ENCODE measurements at regions not wholly inside any gene's neighbourhood (a gene's known extent, or its start where the extent isn't known, plus 50 kb on each side); places are given as distances from the start of the nearest gene placed in this dataset.

DNA sequence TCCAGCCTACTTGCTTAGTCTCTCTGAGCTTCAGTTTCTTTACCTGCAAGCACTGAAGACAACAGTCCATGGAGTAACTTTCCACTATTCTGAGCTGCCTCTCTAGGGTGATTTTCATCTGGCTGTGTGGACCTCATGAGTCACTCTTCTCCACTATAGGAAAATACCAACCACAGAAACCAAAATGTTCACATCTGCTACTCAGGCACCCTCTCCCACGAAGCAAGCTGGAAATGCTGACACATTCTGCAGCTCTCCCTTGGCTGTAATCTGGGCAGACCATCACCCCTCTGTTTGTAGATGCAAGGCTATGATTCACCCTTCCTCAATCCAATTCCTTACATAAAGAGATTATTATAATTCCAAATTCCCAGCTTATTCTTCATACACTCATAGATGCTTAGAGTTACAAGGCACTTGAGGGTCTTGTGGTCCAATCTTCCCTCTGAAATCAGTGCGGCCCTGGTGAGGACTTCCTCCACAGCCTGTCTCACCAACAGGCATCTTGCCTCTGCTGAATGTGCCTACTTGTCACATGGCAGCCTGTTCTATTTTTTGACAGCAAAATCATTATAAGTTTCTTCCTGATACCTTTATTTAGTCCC is 97.0 kb upstream of the LNX1 start:
- Histone ChIP-seq H3K36me3 (no peaks in the 10 kb centered on the region), H3K27me3 (no peaks in the 10 kb centered on the region), H3K9me3 (no peaks in the 10 kb centered on the region), H3K4me1 (no peaks in the 10 kb centered on the region), H3K4me3 (no peak overlapping the region), H3K27ac (no peak overlapping the region)
- in situ Hi-C loops (cut with MboI; ENCODE audit: low sequenced_read_pairs in 4 of 4), result loop anchor here in 1 of 4 donors (25.0 kb wide), 1 partner anchor 676 kb away; no protein-coding TSS in a partner anchor
- no peak for ATAC-seq
- TF ChIP-seq POLR2A (IDR thresholded peaks at IDR 0.05), result no peak
- TF ChIP-seq, protein P1, sequence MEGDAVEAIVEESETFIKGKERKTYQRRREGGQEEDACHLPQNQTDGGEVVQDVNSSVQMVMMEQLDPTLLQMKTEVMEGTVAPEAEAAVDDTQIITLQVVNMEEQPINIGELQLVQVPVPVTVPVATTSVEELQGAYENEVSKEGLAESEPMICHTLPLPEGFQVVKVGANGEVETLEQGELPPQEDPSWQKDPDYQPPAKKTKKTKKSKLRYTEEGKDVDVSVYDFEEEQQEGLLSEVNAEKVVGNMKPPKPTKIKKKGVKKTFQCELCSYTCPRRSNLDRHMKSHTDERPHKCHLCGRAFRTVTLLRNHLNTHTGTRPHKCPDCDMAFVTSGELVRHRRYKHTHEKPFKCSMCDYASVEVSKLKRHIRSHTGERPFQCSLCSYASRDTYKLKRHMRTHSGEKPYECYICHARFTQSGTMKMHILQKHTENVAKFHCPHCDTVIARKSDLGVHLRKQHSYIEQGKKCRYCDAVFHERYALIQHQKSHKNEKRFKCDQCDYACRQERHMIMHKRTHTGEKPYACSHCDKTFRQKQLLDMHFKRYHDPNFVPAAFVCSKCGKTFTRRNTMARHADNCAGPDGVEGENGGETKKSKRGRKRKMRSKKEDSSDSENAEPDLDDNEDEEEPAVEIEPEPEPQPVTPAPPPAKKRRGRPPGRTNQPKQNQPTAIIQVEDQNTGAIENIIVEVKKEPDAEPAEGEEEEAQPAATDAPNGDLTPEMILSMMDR (IDR thresholded peaks at IDR 0.05 in 4 of 5, conservative IDR thresholded peaks at IDR 0.05 in 1 of 5), result no peak
- DNase-seq, result no peak
- intact Hi-C loops (cut with DNase I; ENCODE audit: low total_unique reads), result no loop called here

DNA sequence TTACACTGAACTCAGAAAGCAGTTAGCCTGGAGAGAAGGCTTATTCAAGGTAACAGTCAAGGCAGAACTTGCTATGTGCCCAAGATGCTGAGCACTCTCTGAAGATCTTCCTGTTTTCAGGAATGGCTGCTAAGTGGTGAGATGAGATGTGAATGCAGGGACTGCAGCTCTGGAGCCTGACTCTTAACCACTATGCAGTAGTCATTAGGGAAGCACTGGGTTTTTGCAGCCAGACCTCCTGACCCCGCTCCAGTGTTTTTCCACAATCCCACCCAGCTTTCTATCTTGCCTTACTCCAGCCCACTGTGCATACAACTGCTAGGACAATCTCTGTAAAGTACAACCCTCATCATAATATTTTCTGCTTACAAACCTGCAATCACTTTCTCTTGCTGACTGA is 95.2 kb upstream of the LNX1 start:
- no peak for TF ChIP-seq POLR2A (IDR thresholded peaks at IDR 0.05)
- TF ChIP-seq, protein P1 (IDR thresholded peaks at IDR 0.05 in 4 of 5, conservative IDR thresholded peaks at IDR 0.05 in 1 of 5), result no peak
- Histone ChIP-seq H3K4me1 (no peaks in the 10 kb centered on the region), H3K36me3 (no peaks in the 10 kb centered on the region), H3K27me3 (no peaks in the 10 kb centered on the region), H3K27ac (no peak overlapping the region), H3K4me3 (no peak overlapping the region), H3K9me3 (no peaks in the 10 kb centered on the region)
- in situ Hi-C loops (cut with MboI; ENCODE audit: low sequenced_read_pairs in 4 of 4), result loop anchor here in 1 of 4 donors (25.0 kb wide), 1 partner anchor 674 kb away; no protein-coding TSS in a partner anchor
- ATAC-seq, result no peak
- no peak for DNase-seq
- intact Hi-C loops (cut with DNase I; ENCODE audit: low total_unique reads), result no loop called here

DNA sequence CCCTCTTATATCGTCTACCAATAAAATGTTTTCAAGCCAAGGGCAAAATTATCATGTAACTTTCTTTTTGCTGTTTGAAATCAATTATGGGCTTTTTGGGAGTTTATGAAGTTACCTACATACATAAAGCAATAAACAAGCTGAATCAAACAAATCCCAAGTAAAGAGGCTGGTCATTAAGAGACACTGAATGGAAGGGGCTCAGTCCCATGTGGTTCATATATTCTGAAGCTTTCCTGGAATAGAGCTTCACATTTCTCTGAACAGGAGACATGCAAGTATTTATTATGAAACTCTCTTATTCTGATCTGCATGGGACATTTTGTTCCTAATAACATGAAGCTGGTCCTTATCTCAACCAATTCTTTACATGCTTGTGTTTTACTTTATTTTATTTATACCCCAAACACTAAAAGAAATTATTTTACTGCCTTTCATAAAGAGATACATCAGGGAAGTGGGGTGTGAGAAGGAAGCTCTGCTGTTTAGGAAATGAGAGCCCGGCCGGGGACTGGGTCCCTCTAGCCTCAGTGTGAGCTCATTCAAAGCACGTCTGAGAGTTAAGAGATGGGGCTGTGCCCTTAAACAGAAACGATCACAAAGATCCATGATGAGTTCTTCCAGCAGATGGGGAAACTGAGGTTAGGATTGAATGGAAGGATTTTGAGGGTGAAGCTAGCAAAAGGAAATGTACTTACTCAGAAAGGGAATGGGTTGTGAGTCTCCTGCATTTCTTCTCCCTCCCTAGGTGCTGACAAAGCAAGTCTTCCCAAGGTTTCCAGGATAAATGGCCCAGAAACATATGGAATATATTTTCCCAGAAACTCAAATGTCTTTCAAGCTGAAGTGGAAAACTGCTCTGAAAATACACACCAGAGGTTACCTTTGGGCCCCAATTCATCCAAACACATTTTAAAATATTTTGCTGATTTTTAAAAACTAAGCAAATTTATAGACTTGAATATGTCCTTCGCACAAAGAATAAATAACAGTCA is 93.1 kb upstream of the LNX1 start:
- Histone ChIP-seq H3K36me3 (no peaks in the 10 kb centered on the region), H3K27ac (no peak overlapping the region), H3K9me3 (no peaks in the 10 kb centered on the region), H3K4me1 (no peaks in the 10 kb centered on the region), H3K27me3 (no peaks in the 10 kb centered on the region), H3K4me3 (no peak overlapping the region)
- no peak for ATAC-seq
- TF ChIP-seq POLR2A (IDR thresholded peaks at IDR 0.05), result no peak
- TF ChIP-seq, protein P1 (IDR thresholded peaks at IDR 0.05 in 4 of 5, conservative IDR thresholded peaks at IDR 0.05 in 1 of 5), result no peak
- no peak for DNase-seq
- in situ Hi-C loops (cut with MboI; ENCODE audit: low sequenced_read_pairs in 4 of 4) (loop anchor here in 1 of 4 donors (25.0 kb wide), 1 partner anchor 672 kb away; no protein-coding TSS in a partner anchor), intact Hi-C loops (cut with DNase I; ENCODE audit: low total_unique reads) (no loop called here)

DNA sequence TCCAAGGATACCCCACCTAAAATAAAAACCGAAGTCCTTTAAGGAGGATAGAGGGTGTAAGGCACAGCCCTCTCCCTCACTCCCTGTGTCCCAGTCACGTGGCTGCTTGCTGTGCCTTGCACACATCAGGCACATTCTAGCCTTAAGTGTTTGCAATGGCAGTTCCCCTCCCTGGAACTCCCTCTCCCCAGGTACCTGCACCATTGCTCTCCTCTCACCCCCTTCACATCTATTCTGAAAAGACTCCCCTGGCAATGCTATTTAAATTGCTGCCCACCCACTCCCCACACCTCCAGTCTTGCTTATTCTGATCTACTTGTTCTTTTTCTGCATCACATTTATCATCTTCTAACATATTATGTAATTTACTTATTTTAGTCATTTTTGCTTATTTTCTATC is 91.6 kb upstream of the LNX1 start:
- intact Hi-C loops (cut with DNase I; ENCODE audit: low total_unique reads), result no loop called here
- in situ Hi-C loops (cut with MboI; ENCODE audit: low sequenced_read_pairs in 4 of 4), result loop anchor here in 1 of 4 donors (25.0 kb wide), 1 partner anchor 671 kb away; no protein-coding TSS in a partner anchor
- TF ChIP-seq, protein P1 (IDR thresholded peaks at IDR 0.05 in 4 of 5, conservative IDR thresholded peaks at IDR 0.05 in 1 of 5), result no peak
- TF ChIP-seq POLR2A (IDR thresholded peaks at IDR 0.05), result no peak
- Histone ChIP-seq H3K9me3 (no peaks in the 10 kb centered on the region), H3K27me3 (no peaks in the 10 kb centered on the region), H3K4me1 (no peaks in the 10 kb centered on the region), H3K4me3 (no peak overlapping the region), H3K36me3 (no peaks in the 10 kb centered on the region), H3K27ac (no peak overlapping the region)
- DNase-seq (no peak), ATAC-seq (no peak)

Measured in gastrocnemius medialis (tissue), 4 donors.